HG02938 (cell line): ENCODE measurements at regions not wholly inside any gene's neighbourhood (a gene's known extent, or its start where the extent isn't known, plus 50 kb on each side); places are given as distances from the start of the nearest gene placed in this dataset.

Experiments used
- ATAC-seq: cut with Tn5 transposase; IDR thresholded peaks from one replicate; pipeline ENCODE4 v1.9.1; 2021; ENCODE audit warnings: mild to moderate bottlenecking, moderate library complexity; ENCODE audit not compliant: unreplicated experiment

DNA sequence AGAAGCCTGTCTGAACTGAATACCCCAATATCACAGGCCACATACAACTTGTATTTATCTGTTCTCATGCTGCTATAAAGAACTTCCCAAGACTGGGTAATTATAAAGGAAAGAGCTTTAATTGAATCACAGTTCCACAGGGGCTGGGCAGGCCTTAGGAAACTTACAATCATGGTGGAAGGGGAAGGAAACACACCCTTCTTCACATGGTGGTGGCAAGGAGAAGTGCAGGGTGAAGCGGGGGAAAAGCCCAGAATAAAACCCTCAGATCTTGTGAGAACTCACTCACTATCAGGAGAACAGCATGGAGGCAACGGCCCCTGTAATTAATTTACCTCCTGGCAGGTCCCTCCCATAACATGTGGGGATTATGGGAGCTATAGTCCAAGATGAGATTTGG, 50.3 kb upstream of the FNDC1 start:
- no peak for ATAC-seq

DNA sequence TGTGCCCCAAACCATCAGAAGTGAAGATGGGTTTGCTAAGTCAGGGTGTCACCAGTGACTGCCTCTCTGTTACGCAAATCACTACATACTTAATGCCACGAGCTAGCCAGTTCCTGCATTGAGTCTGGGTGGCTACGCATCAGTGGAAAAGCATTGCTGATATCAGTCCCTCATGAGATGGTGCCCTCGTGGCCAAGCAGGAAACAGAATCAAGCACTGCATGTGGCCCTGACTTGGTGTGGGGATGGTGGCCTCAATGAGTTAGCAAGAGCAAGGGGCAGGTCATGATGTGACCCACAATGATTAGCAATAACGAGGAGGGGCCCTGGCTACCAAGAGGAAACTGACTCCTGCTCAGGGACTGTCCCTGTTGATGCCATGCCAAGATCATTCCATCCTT, 51.6 kb upstream of the FNDC1 start:
- no peak for ATAC-seq

DNA sequence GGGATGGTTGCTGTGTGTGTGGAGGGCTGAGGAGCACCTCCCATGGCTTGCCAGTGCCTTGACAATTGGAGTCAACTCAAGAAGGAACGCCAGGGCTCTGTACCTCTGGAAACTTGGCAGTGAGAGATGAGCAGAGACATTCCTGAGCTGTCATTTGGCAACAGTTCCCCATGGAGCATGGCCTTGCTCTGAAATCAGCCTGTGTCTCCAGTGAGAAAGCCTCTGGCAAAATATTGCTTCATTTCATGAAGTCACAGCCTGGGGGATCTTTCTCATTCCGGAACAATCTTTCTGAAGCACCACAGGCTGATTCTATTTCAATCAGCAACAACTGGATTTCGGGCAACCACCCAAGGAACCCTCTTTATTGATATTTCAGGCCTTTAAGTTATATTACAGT, 52.2 kb upstream of the FNDC1 start:
- ATAC-seq, result no peak

DNA sequence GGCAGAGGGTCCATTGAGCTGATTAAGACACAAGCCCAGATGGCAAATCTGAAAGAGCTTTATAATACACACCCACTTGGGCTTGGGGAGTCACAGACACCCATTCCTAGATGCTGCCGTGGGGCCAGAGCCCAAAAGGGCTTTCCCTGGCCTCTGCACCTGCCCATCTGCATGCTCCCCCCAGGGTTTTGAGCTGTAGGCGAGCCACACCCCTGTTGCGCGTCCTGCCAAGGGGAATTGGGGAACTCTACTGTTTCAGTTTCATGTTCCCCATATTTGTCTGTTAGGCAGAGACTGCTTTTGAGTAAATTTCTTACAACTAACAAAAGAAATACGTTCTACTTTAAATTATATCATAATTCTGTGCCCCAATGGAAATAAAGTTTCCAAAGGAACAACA, 52.9 kb upstream of the FNDC1 start:
- ATAC-seq, result peak; percentile 53

DNA sequence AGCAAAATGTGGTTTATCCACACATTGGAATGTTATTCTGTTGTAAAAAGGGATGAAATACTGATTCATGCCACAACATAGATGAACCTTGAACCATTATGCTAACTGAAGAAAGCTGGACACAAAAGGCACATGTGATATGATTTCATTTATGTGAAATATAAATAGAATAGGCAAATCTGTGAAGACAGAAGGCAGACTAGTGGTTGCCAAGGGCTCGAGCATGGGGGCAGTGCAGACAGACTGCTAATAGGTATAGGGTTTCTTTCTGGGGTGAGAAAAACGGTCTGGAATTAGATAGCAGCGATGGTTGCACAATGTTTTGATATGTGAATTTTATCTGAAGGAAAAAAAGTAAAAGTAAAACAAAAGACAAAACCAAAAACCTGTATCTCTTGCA, 54.6 kb upstream of the FNDC1 start:
- no peak for ATAC-seq

DNA sequence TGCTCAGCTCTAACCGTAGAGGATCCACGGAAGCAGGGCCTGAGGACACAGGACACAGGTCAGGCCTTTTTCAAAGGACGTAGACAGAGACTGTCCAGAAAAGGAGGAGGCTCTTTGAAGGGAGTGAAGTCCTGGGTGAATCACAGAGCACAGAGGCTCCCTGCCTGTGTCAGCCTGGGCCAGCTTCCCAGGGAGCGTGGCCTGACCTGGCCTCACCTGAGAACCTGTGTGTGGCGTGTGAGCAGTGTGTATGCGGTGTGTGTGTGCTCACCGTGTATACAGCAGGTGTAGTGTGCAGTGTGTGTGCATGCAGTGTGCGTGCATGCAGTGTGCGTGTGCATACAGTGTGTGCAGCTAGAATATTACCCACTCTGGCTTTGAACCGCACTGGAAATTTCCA, 56.0 kb upstream of the FNDC1 start:
- ATAC-seq, result no peak

DNA sequence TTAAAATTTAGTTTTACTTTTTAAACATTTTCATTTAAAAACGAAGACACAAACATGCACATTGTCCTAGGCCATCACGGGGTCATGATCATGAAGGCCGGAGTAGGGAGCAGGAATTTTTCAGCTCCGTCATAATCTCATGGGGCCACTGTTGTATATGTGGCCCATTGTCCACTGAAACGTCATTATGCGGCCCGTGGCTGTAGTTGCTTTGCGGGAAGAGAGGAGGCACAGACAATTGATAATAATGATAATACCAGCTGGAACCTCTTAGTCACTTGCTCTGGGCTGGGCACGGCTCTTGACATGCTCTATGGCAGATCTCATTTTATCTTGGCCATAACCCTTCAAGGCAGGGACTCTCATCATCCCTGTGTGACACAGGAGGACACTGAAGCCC, 56.5 kb upstream of the FNDC1 start:
- ATAC-seq, result no peak

DNA sequence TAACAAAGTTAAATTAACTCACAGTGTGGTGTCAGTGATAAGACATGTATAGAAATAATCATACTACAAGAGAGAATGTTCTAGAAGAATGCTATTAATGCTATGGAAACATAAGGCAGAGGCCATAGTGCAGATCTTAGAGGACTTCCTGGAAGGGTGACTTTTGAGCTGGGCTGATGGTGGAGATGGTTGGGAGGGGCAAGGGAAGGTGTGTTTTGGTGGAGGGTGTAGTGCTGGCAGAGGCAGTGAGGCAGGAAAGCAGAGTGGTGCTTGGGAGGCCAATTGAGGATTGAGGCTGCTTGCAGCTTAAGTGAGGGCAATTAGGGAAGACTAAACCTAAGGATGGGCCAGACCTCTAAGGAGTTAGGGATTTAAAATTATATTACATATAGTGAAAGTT, 58.5 kb upstream of the FNDC1 start:
- ATAC-seq, result no peak

DNA sequence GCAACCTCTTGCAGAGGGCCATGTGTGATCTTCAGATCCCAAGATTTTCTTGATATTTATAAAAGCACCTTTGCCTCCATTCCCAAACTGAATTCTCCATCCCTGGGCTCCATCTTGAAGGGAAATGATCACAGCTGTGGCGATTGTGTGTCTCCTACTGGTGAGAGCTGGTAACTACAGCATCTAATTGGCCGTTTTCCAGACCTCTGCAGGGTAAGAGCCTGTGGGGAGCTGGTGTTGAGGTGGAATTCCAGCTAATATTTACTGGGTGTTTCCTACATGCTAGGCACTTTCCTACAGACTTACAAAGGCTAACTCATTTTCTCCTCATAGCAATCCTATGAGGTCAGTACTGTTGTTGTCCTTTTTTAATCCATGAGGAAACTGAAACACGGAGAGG, 59.2 kb upstream of the FNDC1 start:
- ATAC-seq, result no peak

DNA sequence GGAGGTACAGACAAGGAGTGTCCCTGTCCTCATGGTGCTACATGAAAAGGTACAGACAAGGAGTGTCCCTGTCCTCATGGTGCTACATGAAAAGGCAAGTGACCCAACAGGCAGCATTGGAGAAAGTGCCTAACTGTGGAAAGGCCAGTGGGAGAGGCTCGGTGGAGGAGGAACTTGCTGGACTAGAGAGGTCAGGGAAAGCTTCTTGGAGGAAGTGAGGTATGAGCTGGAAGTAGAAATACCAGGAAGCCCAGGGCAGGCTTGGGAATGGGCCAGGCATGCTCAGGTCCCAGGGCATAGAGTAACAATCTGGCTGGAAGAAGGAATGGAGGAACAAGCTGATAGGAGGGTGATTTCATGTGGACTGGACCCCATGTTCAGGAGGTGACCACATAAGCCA, 59.8 kb upstream of the FNDC1 start:
- no peak for ATAC-seq

DNA sequence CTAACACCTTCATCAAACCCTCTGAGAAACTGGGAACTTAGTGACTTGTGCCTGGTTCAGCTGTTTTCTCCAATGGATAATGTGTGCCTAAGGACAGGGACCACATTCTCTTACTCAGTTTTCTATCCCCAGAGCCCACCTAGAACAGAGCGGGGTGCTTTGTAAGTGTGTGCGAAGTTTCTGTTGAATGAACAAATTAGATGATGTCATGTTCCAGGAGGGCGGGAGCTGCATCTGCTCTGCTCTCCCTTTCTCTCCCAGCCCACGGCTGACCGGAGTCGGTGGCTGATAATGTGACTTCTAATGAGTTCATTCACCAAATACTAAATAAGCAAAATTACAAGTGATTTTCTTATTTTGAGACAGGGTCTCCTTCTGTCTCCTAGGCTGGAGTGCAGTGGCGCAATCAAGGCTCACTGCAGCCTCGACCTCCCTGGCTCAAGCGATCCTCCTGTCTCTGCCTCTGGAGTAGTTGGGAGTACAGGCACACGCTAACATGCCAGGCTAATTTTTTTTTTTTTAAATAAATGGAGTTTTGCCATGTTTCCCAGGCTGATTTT, 60.7 kb upstream of the FNDC1 start:
- ATAC-seq, result no peak

DNA sequence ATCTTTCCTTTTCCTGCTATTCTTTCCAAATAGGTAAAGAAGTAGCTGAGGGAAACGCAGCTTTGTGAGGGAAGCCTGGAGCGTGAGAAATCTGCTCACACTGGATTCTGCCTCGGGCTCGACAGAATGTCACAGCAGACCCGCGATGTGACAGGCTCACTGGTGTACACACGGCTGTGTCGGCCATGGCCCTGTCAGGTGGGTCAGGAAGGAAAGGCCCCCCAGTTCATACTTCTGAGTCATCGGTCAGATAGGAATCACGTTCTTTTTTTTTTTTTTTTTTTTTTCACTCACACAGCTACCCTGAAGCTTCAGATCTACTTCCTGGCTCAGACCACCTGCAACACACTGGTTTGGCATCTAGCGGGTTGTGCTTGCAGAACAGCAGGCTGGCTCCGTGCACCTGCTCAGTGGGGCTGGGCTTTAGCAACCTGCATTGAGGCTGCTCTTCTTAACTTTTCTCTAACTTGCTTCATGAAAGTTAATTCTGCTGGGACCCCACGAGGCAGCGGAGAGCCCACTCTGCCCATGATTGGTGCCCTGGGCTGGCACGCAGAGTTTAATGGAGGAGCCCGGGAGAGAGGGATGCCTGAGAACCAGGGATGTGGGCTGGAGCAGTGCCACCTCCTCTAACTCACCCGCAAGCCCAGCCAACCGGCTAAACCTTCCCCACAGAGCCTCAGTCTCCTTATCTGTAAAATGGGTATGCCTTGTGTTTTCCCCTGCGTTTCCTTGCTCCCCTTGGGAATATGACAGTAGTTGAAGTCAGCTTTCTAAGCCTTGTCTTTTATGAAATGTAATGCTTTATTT, 61.5 kb upstream of the FNDC1 start:
- ATAC-seq, result no peak

DNA sequence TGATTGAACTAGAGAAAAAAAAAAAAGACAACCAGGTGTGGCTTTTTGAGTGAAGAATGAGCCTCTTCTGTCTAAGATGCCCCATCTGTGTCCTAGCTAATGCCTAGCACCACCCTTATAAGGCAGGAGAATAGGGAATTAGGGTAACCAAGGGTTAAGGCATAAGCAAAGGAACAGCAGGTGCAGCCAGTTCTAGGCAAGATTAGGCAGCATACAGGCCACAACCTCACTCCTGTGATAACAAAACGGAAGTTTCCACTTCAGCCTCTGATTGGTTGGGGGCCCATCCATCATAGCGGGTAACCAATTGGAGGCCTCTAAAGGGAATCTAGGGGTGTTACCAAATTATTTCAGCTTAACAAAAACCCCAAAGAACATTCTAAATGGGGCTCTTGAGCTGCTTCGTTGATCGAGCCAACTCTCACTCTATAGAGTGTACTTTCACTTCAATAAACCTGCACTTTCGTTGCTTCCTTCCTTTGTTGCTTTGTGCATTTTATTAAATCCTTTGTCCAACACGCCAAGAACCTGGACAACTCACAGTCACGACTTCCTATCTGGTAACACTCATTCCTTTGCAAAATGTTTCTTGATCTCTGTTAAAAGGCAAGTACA, 61.9 kb upstream of the TAGAP start:
- peak; percentile 88 for ATAC-seq

DNA sequence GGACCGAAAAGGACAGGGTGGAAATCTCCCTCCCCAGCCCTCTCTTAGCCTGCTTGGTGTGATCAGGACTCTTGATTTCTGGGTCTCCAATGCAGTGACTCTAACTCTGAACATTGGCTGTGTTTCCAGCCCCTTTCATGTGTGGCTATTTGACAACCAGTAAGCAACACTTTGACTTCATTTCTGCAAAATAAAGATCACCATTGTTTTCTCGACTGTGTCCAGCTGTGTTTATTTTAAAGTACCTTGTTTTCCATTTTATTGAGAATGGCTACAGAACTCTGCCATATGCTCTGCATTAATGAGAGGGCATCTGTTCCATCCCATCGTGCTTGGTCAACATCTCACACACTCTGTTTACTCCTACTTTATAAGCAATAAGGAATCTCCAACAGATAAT, 60.9 kb upstream of the TAGAP start:
- ATAC-seq, result no peak

DNA sequence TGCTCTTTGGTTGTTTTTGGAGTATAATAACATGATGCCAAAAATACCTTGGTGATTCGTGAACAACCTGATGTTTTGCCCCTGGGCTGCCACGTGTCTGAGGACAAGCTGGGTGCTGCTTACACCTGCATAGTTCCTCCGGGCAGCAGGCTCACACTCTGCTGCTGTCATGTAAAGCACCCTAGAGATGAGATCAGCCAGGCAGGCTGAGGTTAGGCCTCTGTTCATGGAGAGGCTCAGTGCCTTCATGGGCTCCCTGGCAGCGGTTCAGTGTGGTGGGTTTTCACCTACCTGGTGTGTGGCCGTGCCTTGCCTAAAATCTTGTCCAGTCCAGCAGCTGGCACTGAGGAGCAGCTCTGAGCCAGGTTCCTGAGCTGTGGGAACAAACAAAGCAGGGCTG, 60.1 kb upstream of the TAGAP start:
- no peak for ATAC-seq

DNA sequence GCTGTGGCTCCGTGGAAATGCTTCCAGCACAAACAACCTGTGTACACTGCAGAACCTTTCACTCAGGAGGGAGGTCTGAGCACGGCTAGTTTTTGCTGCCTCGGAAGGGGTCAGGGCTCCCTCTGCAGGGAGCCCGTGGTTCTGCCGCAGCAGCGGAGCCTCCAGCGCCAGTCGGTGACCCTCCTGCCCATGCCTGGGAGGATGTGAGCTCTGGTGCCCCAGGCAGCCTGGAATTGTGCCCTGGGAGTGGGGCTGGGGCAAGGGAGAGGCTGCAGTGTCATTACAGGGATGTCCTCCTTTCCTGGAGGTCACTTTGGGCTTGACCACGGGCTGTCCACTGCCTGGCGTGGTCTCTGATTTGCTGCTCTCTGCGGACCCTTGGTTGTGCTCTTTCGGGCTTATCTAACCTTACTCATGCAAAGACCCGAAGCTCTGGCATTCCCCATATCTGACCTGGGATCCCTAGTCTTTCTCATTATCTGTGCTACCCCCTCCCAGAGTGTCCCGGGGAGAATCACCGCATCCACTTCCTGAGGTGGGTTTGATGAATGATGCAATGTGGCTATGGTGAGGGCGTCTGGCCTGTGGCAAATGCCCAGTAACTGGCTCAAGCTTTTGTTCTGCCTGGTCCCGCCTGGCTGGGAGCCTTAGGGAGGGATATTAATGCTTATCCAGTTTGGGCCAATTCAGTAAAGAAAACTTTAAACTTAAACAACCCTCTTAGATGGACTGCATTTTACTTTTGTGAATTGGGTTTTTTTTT, 59.6 kb upstream of the TAGAP start:
- ATAC-seq, result no peak

DNA sequence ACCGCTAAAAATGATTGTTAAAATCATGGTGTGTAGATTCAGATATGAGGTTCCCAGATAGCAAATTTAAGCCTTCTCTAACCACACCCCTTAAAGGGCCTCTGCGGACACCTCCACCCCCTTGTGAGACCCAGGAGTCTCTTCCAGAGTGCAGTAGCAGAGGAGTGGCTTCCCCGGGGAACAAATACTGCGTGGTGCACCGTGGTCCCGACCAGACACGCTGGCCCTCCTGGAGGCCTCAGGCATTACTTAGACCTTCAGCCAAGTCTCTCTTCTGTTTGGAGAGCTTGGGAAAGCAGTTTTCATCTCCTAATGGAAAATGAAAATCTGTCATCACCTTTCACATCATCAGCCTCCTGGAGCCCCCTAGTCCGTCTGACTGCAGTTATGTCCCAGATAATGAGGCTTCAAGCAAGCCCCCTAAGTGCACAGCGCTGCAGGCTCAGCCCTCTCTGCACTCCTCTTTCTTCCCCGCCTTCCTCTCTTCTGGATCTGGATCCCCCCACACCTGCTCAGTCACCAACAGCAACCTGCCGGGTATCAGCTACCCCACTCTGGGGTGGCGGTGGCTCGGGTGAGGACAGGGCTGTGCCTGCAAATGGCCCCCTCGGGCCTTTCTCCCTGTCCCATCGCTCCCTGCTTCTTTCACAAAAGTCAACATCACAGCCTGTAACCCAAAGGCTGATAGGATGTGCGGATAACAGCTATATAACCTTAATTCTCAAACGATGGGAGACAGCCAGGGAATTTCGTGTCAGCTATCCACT, 58.8 kb upstream of the TAGAP start:
- ATAC-seq, result no peak

DNA sequence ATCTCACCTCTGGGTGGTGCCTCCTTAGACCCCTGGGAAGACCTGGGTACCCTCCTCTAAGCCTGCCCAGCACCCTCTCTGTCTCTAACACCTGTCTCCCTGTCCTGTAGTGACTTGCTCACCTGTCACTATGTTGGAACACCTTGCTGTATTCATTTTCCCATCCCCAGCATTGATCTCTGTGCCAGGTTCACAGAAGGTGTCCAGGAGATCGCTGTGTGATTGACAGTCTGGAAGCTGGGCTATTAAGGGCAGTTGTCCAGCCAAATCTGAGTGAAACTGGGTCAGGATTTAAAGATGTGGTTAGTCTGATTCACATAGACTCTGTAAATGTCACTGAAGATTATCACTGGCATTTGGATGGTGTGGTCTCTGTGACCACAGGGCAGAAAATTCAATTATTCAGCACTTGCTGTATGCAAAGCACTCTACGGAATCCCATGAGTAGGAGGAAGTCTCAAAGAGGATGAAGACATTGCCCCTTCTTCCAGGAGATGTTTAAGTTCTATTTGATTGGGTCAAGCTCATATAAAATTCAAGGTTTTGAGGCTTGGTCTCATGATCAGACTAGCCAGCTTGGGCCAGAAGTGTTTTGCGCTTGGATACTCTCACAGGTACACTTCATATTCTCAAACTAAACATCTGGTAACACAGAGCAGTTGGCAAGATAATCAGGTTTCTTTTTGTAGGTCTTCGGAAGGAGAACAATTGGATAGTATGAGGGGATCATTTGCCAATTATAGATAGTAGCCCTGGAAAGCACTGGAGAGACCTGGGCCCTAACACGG, 57.8 kb upstream of the TAGAP start:
- ATAC-seq, result no peak

DNA sequence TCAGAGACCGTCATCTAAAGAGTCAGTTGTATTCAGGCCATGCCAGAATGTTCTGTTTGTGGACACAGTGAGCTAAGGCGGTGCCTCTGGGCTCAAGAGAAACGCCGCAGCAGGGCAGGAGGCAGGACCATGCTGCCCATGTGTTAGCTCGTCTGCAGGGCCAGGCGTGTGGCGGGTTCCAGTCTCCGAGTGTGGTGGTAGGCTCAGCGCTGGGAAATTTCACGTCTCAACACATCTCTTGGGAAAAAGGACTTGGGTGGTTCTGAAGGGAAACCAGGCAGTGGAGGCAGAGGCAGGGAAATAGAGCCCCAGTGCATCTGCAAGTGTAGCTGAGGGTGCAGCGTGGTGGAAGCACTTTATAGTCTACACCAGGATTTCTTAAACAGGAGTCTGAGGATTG, 56.9 kb upstream of the TAGAP start:
- ATAC-seq, result no peak
